OCI-LY1 (cell line): ENCODE measurements at regions not wholly inside any gene's neighbourhood (a gene's known extent, or its start where the extent isn't known, plus 50 kb on each side); places are given as distances from the start of the nearest gene placed in this dataset.

Experiments used
- H2AFZ ChIP-seq: fragments of 200-600 bp; sonication (generic), shearing (Covaris generic); 2 replicates; pipeline ENCODE4 v1.6.0; 2014; ENCODE audit warnings: antibody characterized with exemption, mild to moderate bottlenecking, low read length
- H3F3A ChIP-seq: fragments of 200-600 bp; sonication (generic), shearing (Covaris generic); 2 replicates; pipeline ENCODE4 v1.6.0; 2014; ENCODE audit warnings: mild to moderate bottlenecking, antibody characterized with exemption, low read length, moderate library complexity; ENCODE audit not compliant: insufficient read depth
- H3K27ac ChIP-seq: fragments of 200-600 bp; sonication (generic); 2 replicates; pipeline ENCODE4 v1.5.1; 2014; ENCODE audit warnings: low read length, mixed run types, mild to moderate bottlenecking, low read depth; ENCODE audit not compliant: poor library complexity, severe bottlenecking
- H3K27me3 ChIP-seq: fragments of 200-600 bp; sonication (generic); 2 replicates; pipeline ENCODE4 v1.6.0; 2014; ENCODE audit warnings: antibody characterized with exemption, mild to moderate bottlenecking, low read length, moderate library complexity; ENCODE audit not compliant: insufficient read depth
- H3K36me3 ChIP-seq: fragments of 200-600 bp; sonication (generic); 2 replicates; pipeline ENCODE4 v1.6.1; 2014; ENCODE audit warnings: mild to moderate bottlenecking, antibody characterized with exemption, low read length, moderate library complexity, mixed read lengths; ENCODE audit not compliant: insufficient read depth
- H3K4me1 ChIP-seq: fragments of 200-600 bp; sonication (generic); 2 replicates; pipeline ENCODE4 v1.5.1; 2014; ENCODE audit warnings: mild to moderate bottlenecking, low read length, moderate library complexity; ENCODE audit not compliant: insufficient read depth, severe bottlenecking
- H3K4me2 ChIP-seq: fragments of 200-600 bp; sonication (generic), shearing (Covaris generic); 2 replicates; pipeline ENCODE4 v1.6.1; 2014; ENCODE audit warnings: low read length
- H3K4me3 ChIP-seq: fragments of 200-600 bp; sonication (generic); 2 replicates; pipeline ENCODE4 v1.5.1; 2014; ENCODE audit warnings: low read length, low read depth, mild to moderate bottlenecking, mixed read lengths; ENCODE audit not compliant: poor library complexity, severe bottlenecking
- H3K79me2 ChIP-seq: fragments of 200-600 bp; shearing (Covaris generic); 2 replicates; pipeline ENCODE4 v1.6.1; 2016; ENCODE audit warnings: mixed run types, low read length, mixed read lengths; ENCODE audit not compliant: insufficient read depth
- H3K9ac ChIP-seq: fragments of 200-600 bp; sonication (generic), shearing (Covaris generic); 2 replicates; pipeline ENCODE4 v1.6.1; 2014; ENCODE audit warnings: mild to moderate bottlenecking, low read length, mixed read lengths
- H3K9me2 ChIP-seq: fragments of 200-600 bp; sonication (generic), shearing (Covaris generic); 2 replicates; pipeline ENCODE4 v1.6.1; 2014; ENCODE audit warnings: low read depth, mild to moderate bottlenecking, low read length, mixed read lengths
- H3K9me3 ChIP-seq: fragments of 200-600 bp; shearing (Covaris generic); 2 replicates; pipeline ENCODE4 v1.6.1; 2014; ENCODE audit warnings: low read length, mixed read lengths
- H4K20me1 ChIP-seq: fragments of 200-600 bp; sonication (generic), shearing (Covaris generic); 2 replicates; pipeline ENCODE4 v1.6.0; 2016; ENCODE audit warnings: mild to moderate bottlenecking, low read length; ENCODE audit not compliant: insufficient read depth
- CTCF ChIP-seq: fragments of 200-600 bp; sonication (generic), shearing (Covaris generic); IDR thresholded peaks from 2 replicates; pipeline ENCODE4 v1.5.1; 2017; ENCODE audit warnings: mild to moderate bottlenecking, antibody characterized with exemption, low read length, moderate library complexity, mixed read lengths
- EZH2 ChIP-seq: fragments of 200-600 bp; sonication (generic), shearing (Covaris generic); IDR thresholded peaks from 2 replicates; pipeline ENCODE4 v1.8.0; 2017; ENCODE audit warnings: borderline replicate concordance, mixed run types, mild to moderate bottlenecking, antibody characterized with exemption, low read length, moderate library complexity, mixed read lengths

- Histone ChIP-seq H4K20me1 (no peaks in the 10 kb centered on the region), H3K9ac (no peak overlapping the region), H3K9me3 (no peaks in the 10 kb centered on the region), H3K27me3 (no peaks in the 10 kb centered on the region), H3K36me3 (no peaks in the 10 kb centered on the region), H3K4me1 (no peaks in the 10 kb centered on the region), H3K27ac (no peak overlapping the region), H3K4me3 (no peak overlapping the region), H3K9me2 (no peaks in the 10 kb centered on the region), H2AFZ (no peak overlapping the region), H3K4me2 (no peak overlapping the region), H3F3A (no peaks in the 10 kb centered on the region), H3K79me2 (no peaks in the 10 kb centered on the region)
- TF ChIP-seq CTCF (no peak), EZH2 (no peak)
Measured at GRCh38 chr3:1828519-1828918, 270.1 kb upstream of the CNTN4 start.

DNA sequence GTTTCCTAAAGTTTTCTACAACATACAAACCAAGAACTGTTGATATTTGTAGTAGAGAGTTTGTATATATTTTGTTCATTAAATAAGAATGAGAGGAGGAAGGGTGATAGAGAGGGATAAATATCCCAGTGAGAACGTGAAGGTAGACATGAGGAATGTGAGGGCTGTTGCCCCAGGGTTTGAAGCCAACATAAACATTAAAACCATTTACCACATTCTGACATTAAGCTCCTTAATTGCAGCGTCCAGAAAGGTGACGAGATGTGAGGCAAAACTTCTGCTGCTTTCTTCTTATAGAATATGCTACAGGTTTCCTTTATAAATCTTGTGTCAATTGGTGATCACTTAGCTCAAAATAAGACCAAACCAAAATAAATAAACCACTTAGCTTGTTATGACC lies 267.8 kb upstream of the CNTN4 start:
- no peak overlapping the region for H3K27ac ChIP-seq
- H3K36me3 ChIP-seq, result no peaks in the 10 kb centered on the region
- no peaks in the 10 kb centered on the region for H4K20me1 ChIP-seq
- TF ChIP-seq CTCF (no peak), EZH2 (no peak)
- no peaks in the 10 kb centered on the region for H3K79me2 ChIP-seq
- H3K9me3 ChIP-seq, result no peaks in the 10 kb centered on the region
- no peaks in the 10 kb centered on the region for H3K27me3 ChIP-seq
- H3K9ac ChIP-seq, result no peak overlapping the region
- H3K4me3 ChIP-seq, result no peak overlapping the region
- no peaks in the 10 kb centered on the region for H3K4me1 ChIP-seq
- H3K9me2 ChIP-seq, result no peaks in the 10 kb centered on the region
- H2AFZ ChIP-seq, result no peak overlapping the region
- H3F3A ChIP-seq, result no peaks in the 10 kb centered on the region
- no peak overlapping the region for H3K4me2 ChIP-seq

DNA sequence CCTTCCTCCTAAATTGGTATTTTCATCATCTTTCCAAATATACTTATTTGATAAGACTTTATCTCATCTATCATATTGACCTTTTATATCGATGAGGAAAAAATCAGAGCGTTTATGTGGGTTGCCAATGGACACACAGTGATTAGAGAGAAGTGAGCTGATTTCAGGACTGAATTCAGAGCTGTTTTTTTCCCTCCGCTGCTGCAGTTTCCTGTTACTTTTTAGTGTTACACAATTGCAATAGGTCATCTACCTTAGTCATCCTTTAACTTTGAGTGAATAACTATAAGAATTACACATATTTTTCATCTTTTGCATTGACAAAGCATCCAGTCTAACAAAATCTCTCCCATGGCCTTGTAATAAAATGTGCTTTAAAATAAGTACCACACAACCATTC lies 266.3 kb upstream of the CNTN4 start:
- H2AFZ ChIP-seq, result no peak overlapping the region
- H3K9me3 ChIP-seq, result no peaks in the 10 kb centered on the region
- no peaks in the 10 kb centered on the region for H3K4me1 ChIP-seq
- no peak for TF ChIP-seq EZH2
- TF ChIP-seq CTCF, result no peak
- H3K79me2 ChIP-seq, result no peaks in the 10 kb centered on the region
- no peaks in the 10 kb centered on the region for H3K27me3 ChIP-seq
- no peak overlapping the region for H3K4me3 ChIP-seq
- no peak overlapping the region for H3K9ac ChIP-seq
- no peaks in the 10 kb centered on the region for H3F3A ChIP-seq
- no peaks in the 10 kb centered on the region for H3K36me3 ChIP-seq
- no peak overlapping the region for H3K27ac ChIP-seq
- no peaks in the 10 kb centered on the region for H4K20me1 ChIP-seq
- H3K9me2 ChIP-seq, result no peaks in the 10 kb centered on the region
- no peak overlapping the region for H3K4me2 ChIP-seq
